NB4 (cell line): ENCODE measurements at regions not wholly inside any gene's neighbourhood (a gene's known extent, or its start where the extent isn't known, plus 50 kb on each side); places are given as distances from the start of the nearest gene placed in this dataset.

Experiments used
- MYC ChIP-seq: IDR thresholded peaks from 2 replicates; pipeline ENCODE4 v1.6.1; 2011; ENCODE audit warnings: low read depth, low read length
- POLR2A ChIP-seq: IDR thresholded peaks from 2 replicates; pipeline ENCODE4 v1.6.1; 2011; ENCODE audit warnings: mild to moderate bottlenecking; ENCODE audit not compliant: insufficient read length; ENCODE audit errors: extremely low read depth
- TF ChIP-seq, protein P1 (sequence below): IDR thresholded peaks from 2 replicates; pipeline ENCODE4 v1.6.1; 2011; ENCODE audit warnings: low read depth, low read length
- TF ChIP-seq, protein P2 (sequence below): IDR thresholded peaks from one replicate; pipeline ENCODE4 v1.5.1; 2012; ENCODE audit warnings: low read depth, low read length

DNA sequence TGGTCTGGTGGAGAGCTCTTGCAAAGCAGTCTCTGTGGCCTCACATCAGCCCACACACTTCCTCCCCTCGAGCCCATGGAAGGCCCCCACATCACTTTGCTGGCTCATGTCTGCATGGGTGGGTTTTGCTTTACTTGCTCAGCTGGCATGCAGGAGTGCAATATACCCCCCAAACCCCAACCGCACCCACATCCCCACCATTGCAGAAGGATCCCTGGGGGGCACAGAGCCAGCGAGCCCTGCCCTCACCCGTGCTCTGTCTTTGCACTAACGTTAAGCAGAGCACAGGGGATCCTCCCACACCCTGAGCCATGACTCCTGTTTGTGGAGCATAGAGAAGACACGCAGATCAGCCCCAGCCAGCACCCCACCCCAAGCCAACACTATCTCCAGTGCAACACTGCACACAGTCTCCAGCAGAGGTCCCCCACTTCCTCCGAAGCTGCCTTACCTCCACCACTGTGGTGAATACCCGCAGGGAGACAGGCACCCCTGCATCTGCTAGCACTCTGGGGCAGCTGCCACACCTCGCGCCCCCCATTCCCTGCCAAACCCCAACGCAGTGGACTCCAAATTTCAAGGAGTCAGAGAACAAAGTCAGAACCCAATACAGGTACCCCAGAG is 177.8 kb upstream of the RGPD4 start:
- TF ChIP-seq, protein P1, sequence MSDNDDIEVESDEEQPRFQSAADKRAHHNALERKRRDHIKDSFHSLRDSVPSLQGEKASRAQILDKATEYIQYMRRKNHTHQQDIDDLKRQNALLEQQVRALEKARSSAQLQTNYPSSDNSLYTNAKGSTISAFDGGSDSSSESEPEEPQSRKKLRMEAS = no peak
- TF ChIP-seq, protein P2, sequence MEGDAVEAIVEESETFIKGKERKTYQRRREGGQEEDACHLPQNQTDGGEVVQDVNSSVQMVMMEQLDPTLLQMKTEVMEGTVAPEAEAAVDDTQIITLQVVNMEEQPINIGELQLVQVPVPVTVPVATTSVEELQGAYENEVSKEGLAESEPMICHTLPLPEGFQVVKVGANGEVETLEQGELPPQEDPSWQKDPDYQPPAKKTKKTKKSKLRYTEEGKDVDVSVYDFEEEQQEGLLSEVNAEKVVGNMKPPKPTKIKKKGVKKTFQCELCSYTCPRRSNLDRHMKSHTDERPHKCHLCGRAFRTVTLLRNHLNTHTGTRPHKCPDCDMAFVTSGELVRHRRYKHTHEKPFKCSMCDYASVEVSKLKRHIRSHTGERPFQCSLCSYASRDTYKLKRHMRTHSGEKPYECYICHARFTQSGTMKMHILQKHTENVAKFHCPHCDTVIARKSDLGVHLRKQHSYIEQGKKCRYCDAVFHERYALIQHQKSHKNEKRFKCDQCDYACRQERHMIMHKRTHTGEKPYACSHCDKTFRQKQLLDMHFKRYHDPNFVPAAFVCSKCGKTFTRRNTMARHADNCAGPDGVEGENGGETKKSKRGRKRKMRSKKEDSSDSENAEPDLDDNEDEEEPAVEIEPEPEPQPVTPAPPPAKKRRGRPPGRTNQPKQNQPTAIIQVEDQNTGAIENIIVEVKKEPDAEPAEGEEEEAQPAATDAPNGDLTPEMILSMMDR = peak; percentile 67
- TF ChIP-seq POLR2A (no peak), MYC (no peak)
